B cell (primary cell): ENCODE measurements at regions not wholly inside any gene's neighbourhood (a gene's known extent, or its start where the extent isn't known, plus 50 kb on each side); places are given as distances from the start of the nearest gene placed in this dataset.

Source experiments
- ATAC-seq: fragments of 200-7000 bp; cut with Tn5 transposase; one replicate; pipeline ENCODE4 v1.10.0; 2021; ENCODE audit warnings: low read depth, mild to moderate bottlenecking, moderate number of reproducible peaks, moderate library complexity
- CTCF ChIA-PET: fragments of 350-600 bp; sonication (Branson Sonifier 250); formaldehyde crosslinking; loops from one replicate; lab custom pipeline; 2021; ENCODE audit warnings: antibody characterized with exemption, inconsistent platforms; lab: Charles Lee
- POLR2A ChIA-PET: fragments of 350-600 bp; sonication (Branson Sonifier 250); formaldehyde crosslinking; loops from one replicate; lab custom pipeline; 2021; ENCODE audit warnings: antibody characterized with exemption; lab: Charles Lee
- DNase-seq: peaks from one replicate; pipeline ENCODE4 v3.0.0; 2013
- H2AFZ ChIP-seq: 2 replicates; pipeline ENCODE4 v1.6.1; 2012; ENCODE audit warnings: mild to moderate bottlenecking, low read depth, low read length; ENCODE audit not compliant: insufficient read depth, poor library complexity, severe bottlenecking
- H3K27ac ChIP-seq, 2 donors: 1 replicate in 1 of 2; 2 replicates in 1 of 2; pipeline ENCODE4 v1.5.1; 2012 to 2013; ENCODE audit warnings: low read length in 2 of 2, mild to moderate bottlenecking in 2 of 2, moderate library complexity in 1 of 2
- H3K27me3 ChIP-seq, 4 experiments: fragments of 200-600 bp in 1 of 4; sonication (generic) in 1 of 4; replicated peaks in 1 of 4; 1 replicate in 2 of 4; 2 replicates in 2 of 4; pipeline versions ENCODE4 v1.6.1 to v1.7.0; 2013 to 2016; ENCODE audit warnings: low read length in 3 of 4, mild to moderate bottlenecking in 2 of 4, mixed read lengths in 1 of 4, moderate library complexity in 1 of 4; ENCODE audit not compliant: insufficient read depth in 4 of 4, control insufficient read depth in 3 of 4; ENCODE audit errors: control extremely low read depth in 1 of 4
- H3K36me3 ChIP-seq, 2 experiments: replicated peaks in 1 of 2; 1 replicate in 1 of 2; 2 replicates in 1 of 2; pipeline versions ENCODE4 v1.6.1 to v1.7.1; 2013; ENCODE audit warnings: low read length in 1 of 2; ENCODE audit not compliant: insufficient read depth in 2 of 2, control insufficient read depth in 1 of 2; ENCODE audit errors: control extremely low read depth in 1 of 2, extremely low read depth in 1 of 2
- H3K4me1 ChIP-seq, 2 donors: fragments of 200-600 bp in 1 of 2; sonication (generic) in 1 of 2; 1 replicate in 1 of 2; 2 replicates in 1 of 2; pipeline versions ENCODE4 v1.5.1 to v1.6.1; 2013 to 2017; ENCODE audit warnings: low read length in 2 of 2; ENCODE audit not compliant: control insufficient read depth in 2 of 2, insufficient read depth in 2 of 2
- H3K4me2 ChIP-seq: replicated peaks from 2 replicates; pipeline ENCODE3; 2012; ENCODE audit warnings: mild to moderate bottlenecking, low read depth, low read length; ENCODE audit not compliant: poor library complexity, severe bottlenecking
- H3K4me3 ChIP-seq, 5 experiments: fragments of 200-600 bp in 1 of 5; sonication (generic) in 1 of 5; 1 replicate in 3 of 5; 2 replicates in 2 of 5; pipeline versions ENCODE4 v1.5.1 to v1.7.0; 2011 to 2016; ENCODE audit warnings: low read length in 4 of 5, mild to moderate bottlenecking in 4 of 5, low read depth in 2 of 5, control low read depth in 1 of 5, moderate library complexity in 1 of 5; ENCODE audit not compliant: insufficient read depth in 1 of 5; ENCODE audit errors: control extremely low read depth in 1 of 5, extremely low read depth in 1 of 5
- H3K79me2 ChIP-seq: fragments of 200-600 bp; sonication (generic); one replicate; pipeline ENCODE4 v1.6.0; 2016; ENCODE audit warnings: low read length; ENCODE audit not compliant: control insufficient read depth, insufficient read depth
- H3K9ac ChIP-seq: fragments of 200-600 bp; sonication (generic); 2 replicates; pipeline ENCODE4 v1.6.1; 2017; ENCODE audit warnings: mild to moderate bottlenecking, low read length, moderate library complexity
- H3K9me3 ChIP-seq, 3 donors: one replicate each; pipeline versions ENCODE4 v1.6.1 to v1.7.1; 2013; ENCODE audit warnings: low read length in 2 of 3; ENCODE audit not compliant: control insufficient read depth in 2 of 3, insufficient read depth in 1 of 3; ENCODE audit errors: control extremely low read depth in 1 of 3
- H4K20me1 ChIP-seq: 2 replicates; pipeline ENCODE4 v1.6.0; 2012; ENCODE audit warnings: mild to moderate bottlenecking, low read length; ENCODE audit not compliant: insufficient read depth, control insufficient read depth, poor library complexity, severe bottlenecking
- H3K27ac Mint-ChIP-seq: one replicate; pipeline ENCODE4 v1.8.0; 2021; ENCODE audit warnings: mixed read lengths
- H3K27me3 Mint-ChIP-seq: one replicate; pipeline ENCODE4 v1.8.0; 2021; ENCODE audit warnings: mixed read lengths
- H3K4me1 Mint-ChIP-seq: one replicate; pipeline ENCODE4 v1.8.0; 2021; ENCODE audit warnings: mixed read lengths
- H3K4me3 Mint-ChIP-seq: one replicate; pipeline ENCODE4 v1.8.0; 2021; ENCODE audit warnings: mixed read lengths
- H3K9me3 Mint-ChIP-seq: one replicate; pipeline ENCODE4 v1.8.0; 2022; ENCODE audit warnings: mixed read lengths; ENCODE audit not compliant: insufficient read depth
- CTCF ChIP-seq: fragments of 200-600 bp; IDR thresholded peaks from one replicate; pipeline ENCODE4 v1.8.0; 2022; ENCODE audit warnings: antibody characterized with exemption, mild to moderate bottlenecking
- EZH2 ChIP-seq: IDR thresholded peaks from 2 replicates; pipeline ENCODE4 v1.6.1; 2012; ENCODE audit warnings: borderline replicate concordance, low read depth, mild to moderate bottlenecking, moderate library complexity, low read length; ENCODE audit not compliant: insufficient read depth, poor library complexity, severe bottlenecking
- WGBS: methylation state at CpG from one replicate; pipeline ENCODE4 v1.1.5; 2013; ENCODE audit warnings: missing lambda C conversion rate; ENCODE audit not compliant: insufficient coverage; 5-methylcytosine and 5-hydroxymethylcytosine counted together
- intact Hi-C: fragments of 100-400 bp; cut with micrococcal nuclease; formaldehyde crosslinking; loops from one replicate; pipeline ENCODE4 v1.10.0; 2022

DNA sequence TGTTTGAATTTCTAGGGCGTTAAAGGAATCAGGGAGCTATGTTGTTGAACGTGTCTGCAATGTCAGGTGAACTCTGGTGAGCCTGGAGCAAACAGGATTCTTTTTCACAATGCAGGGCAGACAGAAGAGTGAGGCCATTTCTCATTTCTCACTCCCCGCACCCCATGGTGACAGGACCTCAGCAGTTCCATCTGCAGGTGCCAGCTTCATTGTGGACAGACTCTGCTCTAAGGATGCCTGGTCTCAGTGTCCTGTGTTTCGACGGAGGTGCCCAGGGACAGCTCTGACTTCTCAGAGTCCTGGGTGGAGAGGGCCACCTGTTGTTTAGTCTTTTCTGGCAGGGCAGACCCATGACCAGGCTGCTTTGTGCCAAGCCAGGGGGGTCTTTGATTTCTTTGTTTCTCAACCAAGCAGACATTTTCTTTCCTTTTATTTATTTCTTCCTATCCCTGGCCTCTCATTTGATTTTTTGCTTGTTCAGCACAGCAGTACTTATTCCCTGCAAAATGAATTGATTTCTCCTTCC lies 201.5 kb downstream of the RNF144A start:
- H3K4me2 ChIP-seq: no peak overlapping the region
- no peaks in the 10 kb centered on the region for H3K27me3 ChIP-seq
- H4K20me1 ChIP-seq: no peaks in the 10 kb centered on the region
- ChIA-PET POLR2A (no interaction called here), CTCF (no interaction called here)
- H3K27ac Mint-ChIP-seq: no peak overlapping the region
- H2AFZ ChIP-seq: no peak overlapping the region
- no peak overlapping the region for H3K27ac ChIP-seq
- 89% methylated on average over 5 of the region's 5 CpGs for WGBS
- no peak overlapping the region for H3K9ac ChIP-seq
- H3K9me3 ChIP-seq: no peaks in the 10 kb centered on the region
- no peak overlapping the region for H3K4me3 Mint-ChIP-seq
- H3K36me3 ChIP-seq: no peaks in the 10 kb centered on the region
- H3K27me3 Mint-ChIP-seq: peaks cover 28% of the 10 kb centered on the region
- ATAC-seq (no peak), DNase-seq (no peak)
- H3K9me3 Mint-ChIP-seq: peaks cover 2% of the 10 kb centered on the region
- H3K4me3 ChIP-seq: no peak overlapping the region
- H3K4me1 Mint-ChIP-seq: no peaks in the 10 kb centered on the region
- intact Hi-C loops: no loop called here
- no peaks in the 10 kb centered on the region for H3K79me2 ChIP-seq
- no peaks in the 10 kb centered on the region for H3K4me1 ChIP-seq
- no peak for TF ChIP-seq CTCF
- no peak for TF ChIP-seq EZH2

DNA sequence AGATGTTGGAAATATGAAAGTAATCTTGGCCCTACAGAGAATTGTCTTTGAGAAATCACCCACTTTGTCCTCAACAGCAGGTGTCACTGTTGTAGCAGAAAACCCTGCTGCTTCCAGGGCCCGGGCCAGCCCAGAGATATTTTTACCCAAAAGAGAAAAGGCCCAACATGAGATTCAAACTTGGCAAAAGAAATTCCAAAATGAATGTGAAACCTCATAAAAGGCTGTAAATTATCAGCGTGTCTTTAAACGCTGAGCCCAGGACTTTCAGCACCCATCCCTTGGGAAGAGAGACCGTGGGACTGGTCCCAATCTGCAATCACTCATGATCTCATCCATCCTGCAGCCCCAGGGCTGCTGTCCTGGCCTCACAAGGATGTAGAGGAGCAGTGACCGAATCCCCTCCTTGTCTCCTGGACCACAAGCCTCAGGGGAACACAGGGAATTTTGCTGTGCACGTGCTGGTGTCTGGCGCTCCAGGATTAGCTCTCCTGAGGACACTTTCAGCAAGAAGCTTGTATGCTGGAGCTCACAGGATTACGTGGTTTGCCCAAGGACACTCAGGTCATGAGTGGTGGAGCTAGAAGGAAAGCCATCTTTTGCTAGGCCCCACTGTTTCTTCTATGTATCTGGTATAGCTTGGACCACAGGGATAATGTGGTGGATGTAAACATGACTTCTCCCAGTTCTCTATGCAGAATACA lies 202.1 kb downstream of the RNF144A start:
- H3K27ac Mint-ChIP-seq: no peak overlapping the region
- peaks cover 2% of the 10 kb centered on the region for H3K9me3 Mint-ChIP-seq
- peaks cover 28% of the 10 kb centered on the region for H3K27me3 Mint-ChIP-seq
- H3K9me3 ChIP-seq: no peaks in the 10 kb centered on the region
- H3K4me3 Mint-ChIP-seq: no peak overlapping the region
- DNase-seq: no peak
- ChIA-PET POLR2A (no interaction called here), CTCF (no interaction called here)
- TF ChIP-seq EZH2 (no peak), CTCF (no peak)
- no peaks in the 10 kb centered on the region for H3K36me3 ChIP-seq
- ATAC-seq: no peak
- H3K79me2 ChIP-seq: no peaks in the 10 kb centered on the region
- no peak overlapping the region for H3K4me2 ChIP-seq
- WGBS: 76% methylated on average over 8 of the region's 8 CpGs
- no peaks in the 10 kb centered on the region for H4K20me1 ChIP-seq
- no peaks in the 10 kb centered on the region for H3K4me1 ChIP-seq
- no peak overlapping the region for H3K9ac ChIP-seq
- no peak overlapping the region for H3K27ac ChIP-seq
- H3K27me3 ChIP-seq: peaks cover 0 to under 1% (median 0%) of the 10 kb centered on the region in 4 experiments
- intact Hi-C loops: no loop called here
- H2AFZ ChIP-seq: no peak overlapping the region
- no peak overlapping the region for H3K4me3 ChIP-seq
- no peaks in the 10 kb centered on the region for H3K4me1 Mint-ChIP-seq
